Ectodermal cell (in vitro differentiated cells): ENCODE measurements at regions not wholly inside any gene's neighbourhood (a gene's known extent, or its start where the extent isn't known, plus 50 kb on each side); places are given as distances from the start of the nearest gene placed in this dataset.
A peak's percentile ranks its signal among the peaks of the same experiment; 100 is the strongest.

Source experiments
- H3K27ac ChIP-seq: 2 replicates; pipeline ENCODE4 v1.7.0; 2013; ENCODE audit warnings: mild to moderate bottlenecking, low read depth, low read length; ENCODE audit not compliant: insufficient read depth, poor library complexity, severe bottlenecking
- H3K27me3 ChIP-seq: 2 replicates; pipeline ENCODE4 v1.7.0; 2013; ENCODE audit warnings: mild to moderate bottlenecking, low read length; ENCODE audit not compliant: insufficient read depth, control insufficient read depth, poor library complexity, severe bottlenecking
- H3K36me3 ChIP-seq: one replicate; pipeline ENCODE4 v1.7.0; 2013; ENCODE audit warnings: low read length; ENCODE audit not compliant: control insufficient read depth, insufficient read depth
- H3K4me1 ChIP-seq: one replicate; pipeline ENCODE4 v1.7.0; 2013; ENCODE audit warnings: low read length; ENCODE audit not compliant: control insufficient read depth, insufficient read depth
- H3K4me3 ChIP-seq: 2 replicates; pipeline ENCODE4 v1.7.0; 2013; ENCODE audit warnings: low read depth, low read length, control low read depth; ENCODE audit not compliant: insufficient read depth
- H3K9me3 ChIP-seq: 2 replicates; pipeline ENCODE4 v1.7.0; 2013; ENCODE audit warnings: mild to moderate bottlenecking, low read length, moderate library complexity; ENCODE audit not compliant: control insufficient read depth
- WGBS, 2 experiments: methylation state at CpG; one replicate each; pipeline ENCODE4 v1.1.7; 2013; ENCODE audit warnings: missing lambda C conversion rate in 2 of 2; 5-methylcytosine and 5-hydroxymethylcytosine counted together

GRCh38 chr2:145314119-145314633, 794.3 kb upstream of the ZEB2 start:
- Histone ChIP-seq H3K9me3 (no peaks in the 10 kb centered on the region), H3K4me1 (no peaks in the 10 kb centered on the region), H3K27me3 (no peaks in the 10 kb centered on the region), H3K36me3 (no peaks in the 10 kb centered on the region), H3K27ac (no peak overlapping the region), H3K4me3 (no peak overlapping the region)
- WGBS, 2 experiments: 94 to 98% methylated on average over 2 to 3 of the region's 3 CpGs

- 88 to 92% methylated on average over 1 of the region's 1 CpG for WGBS, 2 experiments
- H3K27ac ChIP-seq: no peak overlapping the region
These were observed 786.0 kb upstream of the ZEB2 start for GRCh38 chr2:145305889-145306288.

GRCh38 chr2:145304501-145304900, 784.6 kb upstream of the ZEB2 start:
- Histone ChIP-seq H3K36me3 (no peaks in the 10 kb centered on the region), H3K4me3 (no peak overlapping the region), H3K9me3 (no peaks in the 10 kb centered on the region), H3K27ac (peak overlapping the region; percentile 46), H3K27me3 (no peaks in the 10 kb centered on the region), H3K4me1 (peaks cover 8% of the 10 kb centered on the region)
- WGBS, 2 experiments: 63 to 78% methylated on average over 3 of the region's 3 CpGs

More at GRCh38 chr2:145305889-145306288, 786.0 kb upstream of the ZEB2 start:
- no peaks in the 10 kb centered on the region for H3K36me3 ChIP-seq
- no peaks in the 10 kb centered on the region for H3K9me3 ChIP-seq
- peaks cover 8% of the 10 kb centered on the region for H3K4me1 ChIP-seq
- H3K4me3 ChIP-seq: no peak overlapping the region
- no peaks in the 10 kb centered on the region for H3K27me3 ChIP-seq

DNA sequence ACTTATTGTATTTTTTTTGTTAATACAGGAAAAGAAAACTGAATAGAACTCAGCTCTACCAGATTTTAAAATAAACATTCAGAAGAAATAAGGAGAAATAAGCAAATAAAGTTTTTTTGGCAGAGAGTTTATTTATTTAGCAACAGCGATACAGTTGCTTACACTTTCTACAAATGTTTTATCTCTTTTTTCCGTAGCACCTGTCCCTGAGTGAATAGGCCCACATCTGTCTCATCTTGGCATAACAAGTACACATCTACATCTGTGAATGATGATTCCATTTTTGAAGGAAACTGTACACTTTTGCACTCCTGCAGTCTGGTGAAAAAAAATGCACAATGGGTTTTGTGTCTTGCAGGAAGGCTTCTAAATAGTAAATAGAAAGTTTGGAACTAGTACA, 783.6 kb upstream of the ZEB2 start:
- H3K27me3 ChIP-seq: no peaks in the 10 kb centered on the region
- no peaks in the 10 kb centered on the region for H3K9me3 ChIP-seq
- H3K4me1 ChIP-seq: peaks cover 8% of the 10 kb centered on the region
- no peak overlapping the region for H3K4me3 ChIP-seq
- no peak overlapping the region for H3K27ac ChIP-seq
- 96 to 100% methylated on average over 2 of the region's 2 CpGs for WGBS, 2 experiments
- no peaks in the 10 kb centered on the region for H3K36me3 ChIP-seq

DNA sequence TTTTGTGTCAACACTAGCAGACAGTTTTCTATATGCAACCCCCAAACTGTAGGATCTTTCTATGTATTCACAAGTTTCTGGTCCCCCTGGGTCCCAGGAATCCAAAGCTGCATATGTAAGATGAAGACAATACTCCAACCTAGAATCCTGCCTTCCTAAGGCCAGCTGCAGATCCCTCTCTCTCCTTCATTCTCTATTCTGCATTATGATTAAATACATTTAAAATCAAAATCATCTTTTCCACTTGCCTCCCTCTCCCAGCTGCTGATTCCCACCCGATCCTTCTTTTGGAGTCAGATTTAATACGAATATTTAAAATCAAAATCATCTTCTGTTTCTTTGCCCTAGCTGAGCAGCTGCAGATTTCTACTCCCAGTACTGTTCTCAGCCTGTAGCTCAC, 783.0 kb upstream of the ZEB2 start:
- Histone ChIP-seq H3K4me1 (peaks cover 8% of the 10 kb centered on the region), H3K4me3 (no peak overlapping the region), H3K36me3 (no peaks in the 10 kb centered on the region), H3K27ac (no peak overlapping the region), H3K27me3 (no peaks in the 10 kb centered on the region), H3K9me3 (no peaks in the 10 kb centered on the region)
- WGBS, 2 experiments: 92 to 96% methylated on average over 2 of the region's 2 CpGs

DNA sequence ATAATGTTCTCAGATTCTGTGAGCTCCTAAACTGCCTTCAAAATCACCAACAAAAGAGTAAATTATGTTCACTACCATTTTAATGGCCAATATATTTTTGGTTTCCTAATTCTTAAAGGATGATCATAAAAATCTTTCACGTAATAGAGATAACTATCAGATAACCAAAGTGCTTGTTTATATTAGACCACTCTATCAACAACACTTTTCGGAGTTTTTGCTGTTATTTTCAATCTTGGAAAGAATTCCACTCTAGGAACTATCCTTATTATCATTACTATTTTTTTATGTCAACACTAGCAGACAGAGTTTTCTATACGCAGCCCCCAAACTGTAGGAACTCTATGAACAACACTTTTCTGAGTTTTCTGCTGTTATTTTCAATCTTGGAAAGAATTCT, 782.5 kb upstream of the ZEB2 start:
- Histone ChIP-seq H3K9me3 (no peaks in the 10 kb centered on the region), H3K4me3 (no peak overlapping the region), H3K36me3 (no peaks in the 10 kb centered on the region), H3K4me1 (peaks cover 8% of the 10 kb centered on the region), H3K27me3 (no peaks in the 10 kb centered on the region), H3K27ac (no peak overlapping the region)
- WGBS, 2 experiments: 90 to 93% methylated on average over 3 of the region's 3 CpGs

DNA sequence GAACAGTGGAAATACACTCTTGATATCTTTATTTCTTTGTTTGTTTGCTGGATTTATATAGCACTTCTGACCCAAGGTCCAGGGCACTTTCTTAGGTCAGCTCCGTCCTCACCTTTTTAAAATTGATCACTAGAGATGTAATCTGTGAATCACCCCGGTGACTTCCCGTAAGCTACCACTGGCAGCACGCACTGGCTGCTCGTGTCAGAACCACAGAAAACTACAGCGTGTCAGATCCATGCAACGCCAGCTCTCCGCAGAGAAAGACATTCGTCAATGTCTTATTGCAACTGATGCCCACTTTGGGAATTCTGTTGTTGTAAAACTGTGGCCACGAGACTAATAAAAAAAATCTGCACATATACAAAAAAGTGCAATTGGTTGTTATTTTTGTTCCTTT, 779.4 kb upstream of the ZEB2 start:
- Histone ChIP-seq H3K4me3 (no peak overlapping the region), H3K27me3 (no peaks in the 10 kb centered on the region), H3K9me3 (no peaks in the 10 kb centered on the region), H3K4me1 (peaks cover 8% of the 10 kb centered on the region), H3K36me3 (no peaks in the 10 kb centered on the region), H3K27ac (no peak overlapping the region)
- 90 to 96% methylated on average over 10 of the region's 10 CpGs for WGBS, 2 experiments

- no peaks in the 10 kb centered on the region for H3K36me3 ChIP-seq
- no peaks in the 10 kb centered on the region for H3K4me1 ChIP-seq
- H3K27me3 ChIP-seq: no peaks in the 10 kb centered on the region
- no peaks in the 10 kb centered on the region for H3K9me3 ChIP-seq
- H3K27ac ChIP-seq: no peak overlapping the region
- H3K4me3 ChIP-seq: no peak overlapping the region
These were observed 772.2 kb upstream of the ZEB2 start for GRCh38 chr2:145292166-145292565.

DNA sequence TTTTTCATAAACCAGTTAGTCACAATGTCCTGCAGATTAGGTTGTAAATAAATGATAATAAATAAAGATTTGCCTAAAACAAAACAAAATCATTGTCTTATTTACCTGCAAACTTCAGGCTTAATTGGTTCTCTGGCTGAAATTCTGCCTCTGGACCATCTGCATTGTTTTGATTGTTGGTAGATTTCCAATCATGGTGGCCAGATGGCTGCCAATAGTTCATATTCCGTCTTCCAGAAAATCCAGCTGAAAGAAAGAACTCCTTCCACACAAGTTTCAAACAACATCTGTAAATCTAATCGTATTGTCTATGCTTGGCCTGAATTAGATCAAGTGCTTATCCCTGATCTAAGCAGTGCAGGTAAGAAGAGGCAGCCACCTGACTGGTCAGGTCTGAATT, 771.1 kb upstream of the ZEB2 start:
- Histone ChIP-seq H3K4me1 (no peaks in the 10 kb centered on the region), H3K27ac (no peak overlapping the region), H3K9me3 (no peaks in the 10 kb centered on the region), H3K27me3 (no peaks in the 10 kb centered on the region), H3K4me3 (no peak overlapping the region), H3K36me3 (no peaks in the 10 kb centered on the region)
- 90 to 97% methylated on average over 2 of the region's 2 CpGs for WGBS, 2 experiments

DNA sequence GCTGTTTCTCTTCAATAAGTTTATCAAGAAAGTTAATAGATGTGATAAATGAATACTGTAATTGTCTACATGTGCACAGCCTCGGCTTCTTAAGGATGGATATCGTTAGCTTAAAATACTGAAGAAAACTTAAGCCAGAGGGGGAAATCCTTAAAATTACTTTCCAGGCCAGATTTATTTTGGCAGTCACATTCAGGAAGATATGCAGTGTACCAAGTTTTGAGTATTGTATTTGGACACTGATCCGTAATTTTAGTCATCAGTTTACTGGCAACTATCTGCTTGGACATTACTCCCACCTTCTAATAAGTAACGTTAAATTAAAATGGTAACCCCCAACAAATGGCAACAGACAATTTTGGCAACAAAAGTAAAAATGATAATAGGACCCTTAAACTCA, 770.0 kb upstream of the ZEB2 start:
- Histone ChIP-seq H3K4me1 (no peaks in the 10 kb centered on the region), H3K9me3 (no peaks in the 10 kb centered on the region), H3K27me3 (no peaks in the 10 kb centered on the region), H3K4me3 (no peak overlapping the region), H3K27ac (no peak overlapping the region), H3K36me3 (no peaks in the 10 kb centered on the region)
- 90 to 95% methylated on average over 4 of the region's 4 CpGs for WGBS, 2 experiments
